Neural cell (in vitro differentiated cells): ENCODE measurements at regions not wholly inside any gene's neighbourhood (a gene's known extent, or its start where the extent isn't known, plus 50 kb on each side); places are given as distances from the start of the nearest gene placed in this dataset.

Experiments
- H2AFZ ChIP-seq: fragments of 200-600, 300-800 bp; sonication (generic), shearing (Covaris generic); 2 replicates; pipeline ENCODE4 v1.6.0; 2014; ENCODE audit warnings: low read depth, mild to moderate bottlenecking, antibody characterized with exemption, low read length, moderate library complexity
- H3F3A ChIP-seq: fragments of 200-600 bp; shearing (Covaris generic); 2 replicates; pipeline ENCODE4 v1.6.1; 2016; ENCODE audit warnings: mild to moderate bottlenecking, moderate library complexity, mixed read lengths, antibody characterized with exemption, low read length; ENCODE audit not compliant: insufficient read depth, poor library complexity, severe bottlenecking
- H3K27ac ChIP-seq: fragments of 200-600, 300-800 bp; sonication (generic), shearing (Covaris generic); 2 replicates; pipeline ENCODE4 v1.5.1; 2014; ENCODE audit warnings: mild to moderate bottlenecking, low read length, moderate library complexity
- H3K27me3 ChIP-seq: fragments of 300-800, 200-600 bp; sonication (generic), shearing (Covaris generic); 2 replicates; pipeline ENCODE4 v1.6.0; 2014; ENCODE audit warnings: mild to moderate bottlenecking, low read depth, low read length, moderate library complexity; ENCODE audit not compliant: insufficient read depth
- H3K36me3 ChIP-seq: fragments of 300-800, 200-600 bp; sonication (generic), shearing (Covaris generic); 2 replicates; pipeline ENCODE4 v1.5.1; 2014; ENCODE audit warnings: mild to moderate bottlenecking, antibody characterized with exemption, low read length, moderate library complexity; ENCODE audit not compliant: insufficient read depth
- H3K4me2 ChIP-seq: fragments of 300-800, 200-600 bp; sonication (generic), shearing (Covaris generic); 2 replicates; pipeline ENCODE4 v1.6.0; 2014; ENCODE audit warnings: mild to moderate bottlenecking, low read length
- H3K4me3 ChIP-seq: fragments of 300-800, 200-600 bp; sonication (generic), shearing (Covaris generic); 2 replicates; pipeline ENCODE4 v1.5.1; 2014; ENCODE audit warnings: mild to moderate bottlenecking, low read length, moderate library complexity
- H3K79me2 ChIP-seq: fragments of 200-600 bp; shearing (Covaris generic); replicated peaks from 2 replicates; pipeline ENCODE4 v1.6.0; 2014; ENCODE audit warnings: mild to moderate bottlenecking, low read length, moderate library complexity; ENCODE audit not compliant: insufficient read depth
- H3K9ac ChIP-seq: fragments of 300-800, 200-600 bp; sonication (generic), shearing (Covaris generic); 2 replicates; pipeline ENCODE4 v1.6.1; 2016; ENCODE audit warnings: mild to moderate bottlenecking, low read length, mixed read lengths
- H3K9me2 ChIP-seq: fragments of 200-600 bp; shearing (Covaris generic); 2 replicates; pipeline ENCODE4 v1.6.1; 2016; ENCODE audit warnings: mild to moderate bottlenecking, low read length, mixed read lengths; ENCODE audit not compliant: insufficient read depth
- H3K9me3 ChIP-seq: fragments of 200-600, 300-800 bp; sonication (generic), shearing (Covaris generic); 2 replicates; pipeline ENCODE4 v1.6.1; 2016; ENCODE audit warnings: mild to moderate bottlenecking, mixed run types, low read length, moderate library complexity, mixed read lengths
- H4K20me1 ChIP-seq: fragments of 200-600 bp; shearing (Covaris generic); 2 replicates; pipeline ENCODE4 v1.6.1; 2016; ENCODE audit warnings: mild to moderate bottlenecking, mixed run types; ENCODE audit not compliant: insufficient read depth
- CTCF ChIP-seq: fragments of 450-650 bp; IDR thresholded peaks from 2 replicates; pipeline ENCODE4 v1.5.1; 2014; ENCODE audit warnings: antibody characterized with exemption, mild to moderate bottlenecking, moderate library complexity; ENCODE audit not compliant: poor library complexity, severe bottlenecking
- EP300 ChIP-seq: fragments of 450-650 bp; conservative IDR thresholded peaks from 2 replicates; pipeline ENCODE4 v1.6.1; 2014; ENCODE audit warnings: antibody characterized with exemption, mild to moderate bottlenecking, moderate library complexity; ENCODE audit not compliant: poor library complexity, severe bottlenecking
- EZH2 ChIP-seq: fragments of 200-600, 300-800 bp; shearing (Covaris generic), sonication (generic); IDR thresholded peaks from 2 replicates; pipeline ENCODE4 v1.6.1; 2014; ENCODE audit warnings: antibody characterized with exemption, low read length, borderline replicate concordance, mild to moderate bottlenecking; ENCODE audit not compliant: insufficient read depth, poor library complexity, severe bottlenecking
- MXI1 ChIP-seq: fragments of 450-650 bp; conservative IDR thresholded peaks from 2 replicates; pipeline ENCODE4 v1.6.1; 2014; ENCODE audit warnings: antibody characterized with exemption, mild to moderate bottlenecking; ENCODE audit not compliant: poor library complexity, severe bottlenecking
- POLR2AphosphoS5 ChIP-seq: IDR thresholded peaks from 2 replicates; pipeline ENCODE4 v1.6.1; 2012
- RAD21 ChIP-seq: fragments of 450-650 bp; conservative IDR thresholded peaks from 2 replicates; pipeline ENCODE4 v1.6.1; 2014; ENCODE audit warnings: antibody characterized with exemption, mild to moderate bottlenecking, moderate library complexity
- REST ChIP-seq: IDR thresholded peaks from 2 replicates; pipeline ENCODE4 v1.6.1; 2012; ENCODE audit warnings: borderline replicate concordance
- SMC3 ChIP-seq: fragments of 450-650 bp; conservative IDR thresholded peaks from 2 replicates; pipeline ENCODE4 v1.6.1; 2014; ENCODE audit warnings: antibody characterized with exemption, mild to moderate bottlenecking, moderate library complexity; ENCODE audit not compliant: poor library complexity
- TAF1 ChIP-seq: IDR thresholded peaks from 2 replicates; pipeline ENCODE4 v1.6.1; 2012; ENCODE audit warnings: low read depth

- Histone ChIP-seq H3K9ac (no peak overlapping the region), H4K20me1 (no peaks in the 10 kb centered on the region), H3F3A (peaks cover 6% of the 10 kb centered on the region), H3K79me2 (no peaks in the 10 kb centered on the region), H2AFZ (no peak overlapping the region), H3K27me3 (no peaks in the 10 kb centered on the region), H3K4me3 (no peak overlapping the region), H3K4me2 (no peak overlapping the region), H3K36me3 (no peaks in the 10 kb centered on the region), H3K27ac (no peak overlapping the region), H3K9me3 (no peaks in the 10 kb centered on the region), H3K9me2 (no peaks in the 10 kb centered on the region)
- TF ChIP-seq SMC3: no peak
- TF ChIP-seq REST: no peak
- no peak for TF ChIP-seq CTCF
- no peak for TF ChIP-seq TAF1
- TF ChIP-seq MXI1: no peak
- TF ChIP-seq EZH2: no peak
- no peak for TF ChIP-seq EP300
- TF ChIP-seq POLR2AphosphoS5: no peak
- no peak for TF ChIP-seq RAD21
Observed at GRCh38 chr7:136259074-136259473, 281.9 kb upstream of the MTPN start.

- no peak overlapping the region for H3K27ac ChIP-seq
- no peak overlapping the region for H3K4me2 ChIP-seq
- H3K27me3 ChIP-seq: no peaks in the 10 kb centered on the region
- no peak overlapping the region for H3K9ac ChIP-seq
- no peak overlapping the region for H2AFZ ChIP-seq
- no peak for TF ChIP-seq EZH2
- TF ChIP-seq RAD21: no peak
- TF ChIP-seq EP300: peak; percentile 99
- TF ChIP-seq SMC3: no peak
- peak; percentile 95 for TF ChIP-seq POLR2AphosphoS5
- no peaks in the 10 kb centered on the region for H3K36me3 ChIP-seq
- H3F3A ChIP-seq: peaks cover 6% of the 10 kb centered on the region
- no peaks in the 10 kb centered on the region for H4K20me1 ChIP-seq
- no peaks in the 10 kb centered on the region for H3K9me3 ChIP-seq
- H3K4me3 ChIP-seq: no peak overlapping the region
- no peaks in the 10 kb centered on the region for H3K9me2 ChIP-seq
- no peaks in the 10 kb centered on the region for H3K79me2 ChIP-seq
Observed at GRCh38 chr7:136256491-136256890, 279.3 kb upstream of the MTPN start.

GRCh38 chr7:136254148-136254547, 277.0 kb upstream of the MTPN start:
- Histone ChIP-seq H2AFZ (no peak overlapping the region), H3K27me3 (no peaks in the 10 kb centered on the region), H3K4me2 (no peak overlapping the region), H3K9ac (no peak overlapping the region), H3F3A (peaks cover 6% of the 10 kb centered on the region), H3K27ac (no peak overlapping the region), H3K9me2 (no peaks in the 10 kb centered on the region), H3K9me3 (no peaks in the 10 kb centered on the region), H3K79me2 (no peaks in the 10 kb centered on the region), H4K20me1 (no peaks in the 10 kb centered on the region), H3K36me3 (no peaks in the 10 kb centered on the region), H3K4me3 (no peak overlapping the region)
- TF ChIP-seq TAF1 (no peak), EP300 (no peak)
